NCI-H82 treated with DMSO at 0.1 percent for 48 hours (cell line): ENCODE measurements at regions not wholly inside any gene's neighbourhood (a gene's known extent, or its start where the extent isn't known, plus 50 kb on each side); places are given as distances from the start of the nearest gene placed in this dataset.
"Not testable (repeated sequence)": the region's sequence is repeated elsewhere in the genome, so short reads cannot be mapped to it uniquely, and the experiment has no call there.

Source experiments
- DNase-seq: peaks from one replicate; lab custom pipeline; 2025; ENCODE audit not compliant: unreplicated experiment; lab: John Stamatoyannopoulos, UW

- DNase-seq: no peak
These were observed 138.2 kb upstream of the TUSC1 start for GRCh38 chr9:25816439-25816838.

- no peak for DNase-seq
These were observed 135.8 kb upstream of the TUSC1 start for GRCh38 chr9:25814023-25814422.

- no peak for DNase-seq
These were observed 135.2 kb upstream of the TUSC1 start for GRCh38 chr9:25813478-25813877.

GRCh38 chr9:25808554-25808953 lies 130.3 kb upstream of the TUSC1 start:
- DNase-seq: no peak

- no peak for DNase-seq
These were observed 126.6 kb upstream of the TUSC1 start for GRCh38 chr9:25804856-25805255.

GRCh38 chr9:25801989-25802388 lies 123.7 kb upstream of the TUSC1 start:
- not testable (repeated sequence) for DNase-seq

- no peak for DNase-seq
These were observed 95.6 kb upstream of the TUSC1 start for GRCh38 chr9:25773805-25774204.

- DNase-seq: no peak
These were observed 77.7 kb upstream of the TUSC1 start for GRCh38 chr9:25755951-25756350.

GRCh38 chr9:25752398-25752797 lies 74.2 kb upstream of the TUSC1 start:
- no peak for DNase-seq

- DNase-seq: no peak
These were observed 64.0 kb upstream of the TUSC1 start for GRCh38 chr9:25742256-25742655.

GRCh38 chr9:25733336-25733982 lies 55.2 kb upstream of the TUSC1 start:
- no peak for DNase-seq

GRCh38 chr9:25731895-25732794 lies 53.9 kb upstream of the TUSC1 start:
- not testable (repeated sequence) for DNase-seq
